HG03442 (cell line): ENCODE measurements at regions not wholly inside any gene's neighbourhood (a gene's known extent, or its start where the extent isn't known, plus 50 kb on each side); places are given as distances from the start of the nearest gene placed in this dataset.
"Not testable (repeated sequence)": the region's sequence is repeated elsewhere in the genome, so short reads cannot be mapped to it uniquely, and the experiment has no call there.

Source experiments
- ATAC-seq: cut with Tn5 transposase; IDR thresholded peaks from one replicate; pipeline ENCODE4 v1.9.1; 2021; ENCODE audit warnings: mild to moderate bottlenecking, moderate library complexity; ENCODE audit not compliant: unreplicated experiment

DNA sequence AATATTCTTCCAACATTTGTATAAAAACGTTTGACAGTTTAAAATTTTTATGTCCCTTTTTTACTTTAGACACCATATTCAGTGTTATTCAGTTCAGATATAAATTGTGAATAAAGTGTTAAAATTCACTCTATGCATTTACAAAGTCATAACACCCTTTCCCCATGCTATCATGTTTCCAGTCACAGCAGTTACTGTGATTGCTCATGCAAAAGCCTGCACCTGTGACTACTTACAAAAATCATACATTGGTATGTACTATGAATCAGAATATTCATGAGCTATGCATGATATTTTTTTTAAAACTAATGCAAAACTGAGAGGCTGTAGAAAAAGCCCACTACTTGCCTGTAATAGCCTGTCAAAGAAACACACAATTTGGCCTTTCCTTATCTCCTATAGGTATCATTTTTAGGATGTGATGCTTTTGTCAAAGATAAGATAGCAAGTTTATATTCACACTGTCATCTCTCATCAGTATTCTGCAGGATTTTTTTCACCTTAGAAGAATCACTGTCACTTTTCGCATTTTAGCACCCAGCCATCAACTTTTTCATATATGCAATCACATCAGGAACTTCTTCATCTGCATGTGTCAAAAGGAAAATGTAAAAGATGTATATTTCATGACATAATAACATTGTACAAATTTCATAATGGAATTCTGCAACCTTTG is 443.2 kb downstream of the C12orf50 start:
- ATAC-seq, result no peak

DNA sequence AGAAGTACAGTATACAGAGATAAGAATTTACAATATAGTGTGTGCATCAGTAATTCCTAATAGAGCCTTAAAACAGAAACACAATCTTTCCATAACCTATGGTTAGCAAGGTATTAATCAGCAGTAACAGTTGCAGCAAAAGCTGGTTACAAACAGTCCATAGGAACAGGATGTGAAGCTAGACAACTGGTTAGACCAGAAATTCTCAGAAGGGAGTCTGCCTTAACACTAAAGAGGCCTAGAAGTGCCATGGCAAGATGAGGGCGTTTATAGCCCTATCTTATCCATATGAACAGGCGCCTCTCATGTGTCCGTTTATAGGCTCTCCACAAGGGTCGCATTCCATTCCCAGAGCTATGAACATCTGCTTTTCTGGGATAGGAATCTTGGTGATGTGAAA is 450.1 kb downstream of the C12orf50 start:
- not testable (repeated sequence) for ATAC-seq

DNA sequence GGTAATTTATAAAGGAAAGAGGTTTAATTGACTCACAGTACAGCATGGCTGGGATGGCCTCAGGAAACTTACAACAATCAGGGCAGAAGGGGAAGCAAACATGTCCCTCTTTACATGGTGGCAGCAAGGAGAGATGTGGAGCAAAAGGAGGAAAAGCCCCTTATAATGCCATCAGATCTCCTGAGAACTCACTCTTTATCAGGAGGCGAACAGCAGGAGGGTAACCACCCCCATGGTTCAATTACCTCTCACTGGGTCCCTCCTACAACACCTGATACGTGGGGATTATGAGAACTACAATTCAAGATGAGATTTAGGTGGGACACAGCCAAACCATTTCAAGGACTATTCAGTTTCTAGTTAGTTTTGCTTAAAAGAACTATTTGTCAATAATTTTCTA is 453.3 kb downstream of the C12orf50 start:
- ATAC-seq, result no peak

DNA sequence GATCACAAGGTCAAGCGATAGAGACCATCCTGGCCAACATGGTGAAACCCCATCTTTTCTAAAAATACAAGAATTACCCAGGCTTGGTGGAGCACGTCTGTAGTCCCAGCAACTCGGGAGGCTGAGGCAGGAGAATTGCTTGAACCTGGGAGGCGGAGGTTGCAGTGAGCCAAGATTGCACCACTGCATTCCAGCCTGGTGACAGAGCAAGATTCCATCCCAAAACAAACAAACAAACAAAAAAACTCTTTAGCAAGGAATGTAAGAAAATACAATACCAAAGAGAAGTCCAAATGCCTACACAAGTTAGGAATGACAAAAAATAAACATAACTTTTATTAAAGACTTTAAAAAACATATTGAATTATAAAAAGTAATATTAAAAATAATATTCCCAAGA is 462.3 kb downstream of the C12orf50 start:
- not testable (repeated sequence) for ATAC-seq

DNA sequence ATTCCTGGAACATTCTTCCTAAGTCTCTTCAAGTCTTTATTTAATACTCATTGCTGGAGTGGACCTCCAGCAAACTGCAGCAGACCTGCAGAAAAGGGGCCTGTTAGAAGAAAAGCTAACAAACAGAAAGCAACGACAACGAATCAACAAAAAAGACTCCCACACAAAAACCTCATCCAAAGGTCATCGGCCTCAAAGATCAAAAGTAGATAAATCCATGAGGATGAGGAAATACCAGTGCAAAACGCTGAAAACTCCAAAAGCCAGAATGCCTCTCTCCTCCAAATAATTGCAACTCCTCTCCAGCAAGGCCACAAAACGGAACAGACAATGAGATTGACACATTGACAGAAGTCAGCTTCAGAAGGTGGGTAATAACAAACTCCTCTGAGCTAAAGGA is 472.2 kb downstream of the C12orf50 start:
- ATAC-seq, result no peak

DNA sequence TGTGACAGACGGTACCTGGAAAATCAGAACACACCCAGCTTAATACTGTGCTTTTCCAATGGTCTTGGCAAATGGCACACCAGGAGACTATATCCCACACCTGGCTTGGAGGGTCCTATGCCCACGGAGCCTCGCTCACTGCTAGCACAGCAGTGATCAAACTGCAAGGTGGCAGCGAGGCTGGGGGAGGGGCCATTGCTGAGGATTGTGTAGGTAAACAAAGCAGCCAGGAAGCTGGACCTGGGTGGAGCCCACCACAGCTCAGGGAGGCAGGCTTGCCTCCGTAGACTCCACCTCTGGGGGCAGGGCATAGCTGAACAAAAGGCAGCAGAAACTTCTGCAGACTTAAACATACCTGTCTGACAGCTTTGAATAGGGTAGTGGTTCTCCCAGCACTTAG is 498.0 kb downstream of the C12orf50 start:
- not testable (repeated sequence) for ATAC-seq

DNA sequence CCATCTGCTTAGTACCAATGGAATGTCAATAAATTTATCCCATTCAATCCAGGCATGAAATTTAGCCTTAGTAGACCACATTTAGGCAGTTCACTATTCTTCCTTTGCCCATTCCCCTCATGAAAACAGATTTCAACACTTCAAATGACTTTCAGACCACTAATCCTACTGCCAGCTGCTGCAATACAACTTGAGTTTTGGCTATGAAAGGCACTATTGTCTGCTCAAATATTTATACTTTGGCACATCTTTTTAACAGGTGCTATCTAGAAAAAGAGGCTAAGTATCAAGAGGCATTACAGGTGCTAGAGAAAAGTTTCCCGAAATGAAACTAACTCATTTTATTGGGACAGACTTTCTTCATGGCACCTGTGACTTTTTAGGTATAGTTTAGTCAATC is 499.8 kb downstream of the C12orf50 start:
- no peak for ATAC-seq

DNA sequence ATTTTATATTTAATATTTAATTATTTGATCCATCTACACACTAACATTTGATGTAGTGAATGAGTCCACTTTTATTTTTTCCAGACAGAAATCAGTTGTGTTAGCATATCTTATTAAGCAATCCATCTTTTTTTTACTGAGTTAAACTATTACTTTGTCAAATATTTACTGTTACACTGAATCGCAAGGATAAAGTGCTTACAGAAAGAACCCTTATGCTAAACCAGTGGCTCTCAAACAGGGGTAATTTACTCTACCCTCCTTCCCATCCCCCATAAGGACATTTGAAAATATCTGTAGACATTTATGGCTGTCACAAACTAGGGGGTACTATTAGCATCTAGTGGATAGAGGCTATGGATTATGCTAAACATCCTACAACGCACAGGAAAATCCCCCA is 508.2 kb downstream of the C12orf50 start:
- ATAC-seq, result no peak

DNA sequence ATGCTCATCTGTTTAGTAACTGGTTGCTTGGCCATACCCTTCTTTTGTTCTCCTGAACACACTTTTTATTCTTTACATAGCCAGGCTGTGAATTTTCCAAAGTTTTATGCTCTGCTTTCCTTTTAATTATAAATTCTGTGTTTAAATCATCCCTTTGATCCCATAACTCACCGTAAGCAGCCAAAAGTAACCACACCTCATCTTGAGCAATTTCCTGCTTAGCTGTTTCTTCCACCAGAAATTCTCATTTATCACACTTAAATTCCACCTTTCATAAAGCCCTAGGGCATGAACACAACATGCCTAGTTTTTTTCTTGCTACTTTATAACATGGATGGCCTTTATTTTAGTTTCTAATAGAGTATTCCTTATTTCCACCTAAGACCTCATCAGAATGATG is 510.7 kb downstream of the C12orf50 start:
- no peak for ATAC-seq

DNA sequence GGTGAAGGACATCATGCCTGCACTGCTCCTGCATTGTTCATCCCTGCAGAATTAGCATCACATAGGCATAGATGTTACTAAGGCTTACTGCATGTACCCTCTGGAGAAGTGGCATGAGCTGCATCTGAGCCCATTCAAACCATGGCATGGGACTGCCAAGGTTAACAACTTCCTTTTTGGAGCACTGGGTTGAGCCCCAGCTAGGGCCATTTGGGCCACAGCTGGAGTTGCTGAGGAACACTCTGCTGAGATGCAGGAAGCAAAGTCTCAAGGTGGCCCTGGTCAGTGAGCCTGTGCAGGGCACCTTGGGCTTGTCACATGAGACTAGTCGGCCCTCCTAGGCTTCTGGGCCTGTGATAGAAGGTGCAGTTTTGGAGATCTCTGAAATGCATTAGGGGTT is 511.2 kb downstream of the C12orf50 start:
- no peak for ATAC-seq

DNA sequence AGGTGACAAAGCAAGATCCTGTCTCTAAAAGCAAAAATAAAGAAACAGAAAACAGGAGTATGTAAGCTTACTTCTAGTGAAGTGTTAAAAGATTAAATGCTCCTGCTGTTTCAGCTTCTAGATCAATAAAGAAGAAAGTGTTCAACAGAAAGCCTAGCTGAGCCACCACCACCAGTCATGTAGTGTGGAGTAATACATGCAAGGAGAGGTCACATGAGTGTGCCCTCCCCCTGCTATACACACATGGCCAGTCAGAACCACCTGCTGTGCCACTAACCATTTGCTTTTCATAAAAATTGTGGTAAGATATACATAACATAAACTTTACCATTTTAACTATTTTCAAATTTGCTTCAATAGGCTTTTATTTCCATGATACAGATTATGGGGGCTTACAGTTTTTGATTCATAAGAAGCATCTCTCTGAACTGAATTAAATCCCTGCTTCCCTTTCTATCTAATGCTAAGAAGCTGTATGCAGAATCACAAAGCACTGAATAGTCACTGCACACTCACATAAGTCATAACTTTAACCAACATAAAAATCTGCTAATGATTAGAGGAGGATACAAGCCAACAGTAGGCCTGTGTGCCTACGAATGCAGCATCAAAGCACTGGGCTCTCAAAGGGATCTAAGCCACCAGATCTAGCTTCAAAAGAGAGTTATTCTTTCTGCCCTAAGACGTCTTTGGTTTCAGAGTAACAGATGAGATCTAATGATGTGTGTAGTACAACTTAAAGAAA is 515.5 kb downstream of the C12orf50 start:
- no peak for ATAC-seq

DNA sequence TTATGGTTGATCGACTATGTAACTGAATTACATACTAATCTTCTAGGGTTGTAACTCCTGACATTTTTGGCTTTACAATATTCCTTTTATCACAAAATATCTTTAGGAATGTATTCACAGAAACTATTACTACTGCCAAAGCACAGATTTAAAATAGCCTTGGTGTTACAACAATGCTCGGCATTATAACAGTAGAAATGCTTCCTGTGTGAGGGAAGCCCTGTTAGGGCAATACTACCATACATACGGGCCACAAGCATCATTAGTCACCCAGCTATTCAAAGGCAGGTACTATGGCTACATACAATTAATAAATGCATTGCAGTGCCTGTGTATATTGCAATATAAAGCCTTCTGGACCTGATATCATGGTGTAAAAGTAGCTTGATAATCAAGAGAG is 517.8 kb downstream of the C12orf50 start:
- ATAC-seq, result no peak

DNA sequence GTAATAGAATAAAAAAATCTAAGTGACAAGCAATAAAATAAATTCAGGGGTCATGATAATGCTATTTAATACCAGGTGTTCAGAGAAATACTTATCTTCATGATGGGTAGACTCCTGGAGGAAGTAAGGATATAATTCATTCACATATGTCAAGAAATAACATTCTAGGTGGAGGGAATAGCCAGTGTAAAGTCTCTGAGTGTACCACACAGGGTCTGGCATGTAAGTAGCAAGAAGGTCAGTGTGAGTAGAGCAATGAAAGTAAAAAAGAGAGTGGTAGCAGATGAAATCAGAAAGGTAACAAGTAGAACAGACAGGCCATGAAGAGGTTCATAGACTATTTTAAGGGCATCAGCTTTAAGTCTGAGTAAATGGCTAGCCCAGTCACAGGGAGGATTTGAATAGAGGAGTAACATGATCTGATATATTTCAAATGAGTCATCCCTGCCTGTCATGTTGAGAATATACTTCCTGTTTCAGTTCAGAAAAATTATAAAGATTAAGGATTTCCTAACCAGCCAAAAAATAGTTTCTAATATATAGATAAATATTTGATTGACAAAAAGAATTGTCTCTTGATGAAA is 519.9 kb downstream of the C12orf50 start:
- ATAC-seq, result no peak

DNA sequence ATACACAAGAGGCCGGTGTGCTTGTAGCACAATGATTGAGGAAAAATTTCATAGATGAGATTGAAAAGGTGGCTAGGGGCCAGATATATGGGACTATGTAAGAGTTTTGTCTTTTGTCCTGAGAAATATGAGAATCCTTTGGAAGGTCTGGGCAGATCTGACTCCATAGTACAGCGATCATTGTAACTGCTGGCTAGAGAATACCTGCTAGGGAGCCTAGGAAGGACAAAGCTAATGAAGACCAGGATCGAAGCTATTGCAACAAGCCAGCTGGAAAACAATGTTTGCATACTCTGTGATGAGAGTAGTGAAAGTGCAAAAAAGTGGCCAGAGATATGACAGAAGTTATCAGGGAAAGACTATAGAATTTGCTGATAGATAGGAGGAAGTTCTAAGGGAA is 537.6 kb downstream of the C12orf50 start:
- no peak for ATAC-seq

DNA sequence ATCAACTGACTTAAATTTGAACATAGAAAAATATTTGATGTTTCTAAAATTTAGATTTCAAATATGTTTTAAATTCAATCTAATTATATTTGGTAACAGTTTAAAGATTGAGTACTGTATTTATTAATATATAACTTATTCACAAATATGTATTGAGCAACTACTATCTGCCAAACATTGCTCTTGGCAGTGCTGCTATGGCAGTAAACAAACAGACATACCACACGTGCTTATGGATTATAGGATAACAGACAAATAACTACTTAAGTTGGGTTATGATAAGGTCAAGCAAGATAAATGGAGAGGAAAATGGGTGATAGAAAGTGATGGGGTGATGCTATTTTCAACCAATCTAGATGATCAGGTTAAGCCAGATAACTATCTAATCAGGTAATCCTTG is 538.1 kb downstream of the C12orf50 start:
- ATAC-seq, result no peak

DNA sequence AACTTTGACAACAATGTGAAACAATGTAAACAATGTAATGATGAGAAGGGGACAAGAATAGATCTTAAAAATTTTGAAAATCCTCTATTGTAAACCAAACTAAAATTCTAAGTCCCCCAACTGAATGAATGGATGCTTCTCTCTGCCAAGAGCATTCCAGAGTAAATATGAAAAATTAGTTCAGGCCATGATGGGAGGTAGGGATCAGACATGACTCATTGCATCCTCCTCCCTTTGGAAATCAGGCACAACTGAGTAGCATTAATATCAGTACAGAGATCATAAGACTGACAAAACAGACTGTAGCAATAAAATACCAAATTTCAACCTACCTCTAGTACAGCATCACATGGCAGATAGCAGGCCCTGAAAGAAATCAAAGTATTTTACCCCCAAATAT is 559.9 kb downstream of the C12orf50 start:
- no peak for ATAC-seq

DNA sequence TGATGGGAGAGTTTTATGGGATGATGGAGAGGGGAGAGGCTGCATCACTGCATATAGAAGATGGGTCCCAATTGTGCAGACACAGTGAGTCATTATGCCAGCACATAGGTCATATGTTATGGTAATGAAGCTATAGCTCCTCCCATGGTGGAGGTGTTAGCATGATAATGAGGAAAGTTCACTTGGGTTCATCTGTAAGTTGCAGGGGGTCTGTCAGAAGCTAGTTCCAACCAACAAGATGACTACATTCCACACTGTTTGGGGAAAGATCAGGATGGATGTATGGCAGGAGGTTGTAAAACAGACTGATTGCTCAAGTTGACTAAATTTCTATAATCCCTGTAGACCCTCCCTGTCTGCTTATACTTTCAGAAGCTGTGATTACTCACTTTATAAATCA is 561.3 kb downstream of the C12orf50 start:
- ATAC-seq, result no peak

DNA sequence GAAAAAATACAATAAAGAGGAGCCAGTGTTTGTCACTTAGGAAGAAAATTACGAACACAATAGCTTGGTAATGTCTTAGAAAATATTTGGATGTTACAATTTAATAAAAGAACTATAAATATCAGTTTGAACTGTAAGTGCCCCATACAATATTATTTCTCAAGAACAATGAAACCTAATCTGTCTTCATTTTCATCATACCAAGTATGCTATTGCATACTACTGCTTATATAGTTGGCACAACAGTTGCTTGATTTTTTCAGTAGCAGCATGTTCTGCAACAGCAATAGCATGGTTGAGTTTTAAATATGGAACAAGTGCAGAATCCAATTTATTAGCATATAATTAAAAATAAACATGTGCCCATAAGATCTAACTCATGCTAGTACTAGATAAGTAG is 564.6 kb downstream of the C12orf50 start:
- ATAC-seq, result no peak

DNA sequence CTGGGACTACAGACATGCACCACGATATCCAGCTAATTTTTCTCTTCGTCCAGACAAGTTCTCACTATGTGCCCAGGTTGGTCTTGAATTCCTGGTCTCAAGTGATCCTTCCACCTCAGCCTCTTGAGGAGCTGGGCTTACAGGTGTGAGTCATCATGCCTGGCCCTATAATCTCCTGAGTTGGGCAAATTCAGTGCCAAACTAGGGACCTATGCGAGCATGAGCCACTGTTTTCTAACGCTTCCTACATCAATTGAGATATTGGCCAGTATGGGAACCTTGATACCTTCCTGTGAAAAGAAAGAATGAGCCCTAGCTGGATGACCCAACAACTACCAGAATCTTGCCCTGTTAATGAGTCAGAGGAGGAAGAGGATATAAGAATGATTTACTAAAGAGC is 585.2 kb downstream of the C12orf50 start:
- ATAC-seq, result no peak

DNA sequence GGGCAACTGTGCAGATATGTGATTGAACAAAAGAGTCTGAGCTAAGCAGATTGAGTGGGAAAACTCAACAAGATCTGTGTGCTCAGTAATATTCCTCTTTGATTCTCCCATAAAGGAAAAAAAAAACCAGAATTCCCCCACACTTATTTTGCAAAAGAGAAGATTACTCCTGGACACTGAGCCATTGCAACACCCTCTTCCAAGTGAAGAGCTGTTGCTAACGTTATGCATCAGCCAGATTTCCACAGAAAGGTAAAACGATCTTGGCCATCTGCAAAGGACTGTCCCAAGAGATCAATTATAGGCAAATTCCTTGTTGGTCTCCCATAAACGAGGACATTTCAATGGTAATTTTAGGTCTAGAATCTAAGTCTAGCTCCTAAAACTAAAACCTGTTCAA is 587.7 kb downstream of the C12orf50 start:
- ATAC-seq, result no peak

DNA sequence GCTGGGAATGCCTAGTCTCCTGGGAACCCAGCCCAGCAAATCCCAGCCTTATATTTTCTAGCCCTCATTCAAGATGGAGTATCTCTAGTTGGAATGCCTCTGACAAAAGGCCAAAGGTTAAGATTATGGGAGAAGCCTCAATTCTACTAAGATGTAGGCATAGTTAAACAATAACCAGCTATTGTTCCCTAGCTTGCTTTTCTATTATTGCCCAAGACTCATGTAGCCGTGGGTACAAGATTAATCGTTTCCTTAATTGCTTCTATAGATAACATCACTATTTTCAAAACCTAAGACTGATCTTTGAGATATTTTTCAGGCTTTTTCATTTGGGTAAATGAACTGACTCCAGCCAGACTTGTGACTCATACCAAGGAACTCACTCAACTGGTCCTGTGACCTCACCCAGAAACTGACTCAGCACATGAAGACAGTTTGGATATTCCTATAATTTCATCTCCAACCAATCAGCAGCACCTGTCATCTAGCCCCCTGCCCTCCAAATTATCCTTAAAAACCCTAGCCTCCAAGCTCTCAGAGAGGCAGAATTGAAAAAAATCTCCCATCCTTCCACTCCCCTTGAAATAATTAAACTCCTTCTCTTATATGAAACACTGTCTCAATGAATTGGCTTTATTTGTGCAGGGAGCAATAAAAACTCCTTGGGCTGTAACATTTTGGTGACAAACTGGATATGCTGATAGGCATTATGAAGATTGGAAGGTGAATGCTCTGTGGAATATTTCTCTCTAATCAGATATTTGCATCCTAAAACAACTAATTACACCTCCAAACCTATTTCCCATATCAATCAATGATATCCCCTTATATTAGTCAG is 589.0 kb downstream of the C12orf50 start:
- ATAC-seq, result no peak
